Upper lobe of left lung (tissue), 4 donors: ENCODE measurements at regions not wholly inside any gene's neighbourhood (a gene's known extent, or its start where the extent isn't known, plus 50 kb on each side); places are given as distances from the start of the nearest gene placed in this dataset.

Experiments
- EP300 ChIP-seq, 4 donors: sonication (generic); formaldehyde crosslinking; IDR thresholded peaks; one replicate each; pipeline ENCODE4 v1.5.1; 2017; ENCODE audit warnings: antibody characterized with exemption in 4 of 4, control low read depth in 2 of 4
- POLR2AphosphoS5 ChIP-seq, 2 donors: sonication (generic); formaldehyde crosslinking; IDR thresholded peaks; one replicate each; pipeline ENCODE4 v1.5.1; 2017; ENCODE audit warnings: antibody characterized with exemption in 2 of 2
- TF ChIP-seq, protein P1 (sequence below), 6 experiments: fragments of 450-650 bp in 4 of 6; fragments of 200-600 bp in 2 of 6; sonication (generic) in 2 of 6; IDR thresholded peaks; one replicate each; pipeline ENCODE4 v1.5.1; 2016 to 2019; ENCODE audit warnings: antibody characterized with exemption in 6 of 6

DNA sequence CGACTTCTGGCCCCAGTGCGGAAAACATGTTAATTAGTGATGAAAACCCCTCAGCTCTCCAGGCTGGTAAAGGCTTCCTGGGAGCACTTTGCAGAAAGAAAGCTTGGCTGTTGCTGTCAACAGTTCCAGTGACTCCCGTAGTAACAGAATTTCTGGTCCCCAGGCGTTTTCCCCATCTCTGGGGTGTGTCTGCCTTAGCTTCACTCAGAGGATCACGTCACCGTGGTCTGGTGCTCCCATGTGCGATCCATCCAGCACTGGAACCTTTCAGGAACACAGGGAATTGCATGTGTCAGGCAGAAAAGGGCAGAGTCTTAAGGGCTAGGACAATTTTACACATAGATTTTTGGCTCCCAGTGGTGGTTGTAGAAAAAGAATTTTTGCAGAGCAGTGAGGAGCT lies 470.4 kb upstream of the USP24 start:
- TF ChIP-seq, protein P1, sequence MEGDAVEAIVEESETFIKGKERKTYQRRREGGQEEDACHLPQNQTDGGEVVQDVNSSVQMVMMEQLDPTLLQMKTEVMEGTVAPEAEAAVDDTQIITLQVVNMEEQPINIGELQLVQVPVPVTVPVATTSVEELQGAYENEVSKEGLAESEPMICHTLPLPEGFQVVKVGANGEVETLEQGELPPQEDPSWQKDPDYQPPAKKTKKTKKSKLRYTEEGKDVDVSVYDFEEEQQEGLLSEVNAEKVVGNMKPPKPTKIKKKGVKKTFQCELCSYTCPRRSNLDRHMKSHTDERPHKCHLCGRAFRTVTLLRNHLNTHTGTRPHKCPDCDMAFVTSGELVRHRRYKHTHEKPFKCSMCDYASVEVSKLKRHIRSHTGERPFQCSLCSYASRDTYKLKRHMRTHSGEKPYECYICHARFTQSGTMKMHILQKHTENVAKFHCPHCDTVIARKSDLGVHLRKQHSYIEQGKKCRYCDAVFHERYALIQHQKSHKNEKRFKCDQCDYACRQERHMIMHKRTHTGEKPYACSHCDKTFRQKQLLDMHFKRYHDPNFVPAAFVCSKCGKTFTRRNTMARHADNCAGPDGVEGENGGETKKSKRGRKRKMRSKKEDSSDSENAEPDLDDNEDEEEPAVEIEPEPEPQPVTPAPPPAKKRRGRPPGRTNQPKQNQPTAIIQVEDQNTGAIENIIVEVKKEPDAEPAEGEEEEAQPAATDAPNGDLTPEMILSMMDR (IDR thresholded peaks at IDR 0.05) = no peak
- TF ChIP-seq POLR2AphosphoS5 (IDR thresholded peaks at IDR 0.05) = no peak
- no peak for TF ChIP-seq EP300 (IDR thresholded peaks at IDR 0.05)
